ENCODE measurements at regions not wholly inside any gene's neighbourhood (a gene's known extent, or its start where the extent isn't known, plus 50 kb on each side); places are given as distances from the start of the nearest gene placed in this dataset.
"Not testable (repeated sequence)": the region's sequence is repeated elsewhere in the genome, so short reads cannot be mapped to it uniquely, and the experiment has no call there.

GRCh38 chr9:7536310-7536939 is 263.2 kb downstream of the DMAC1 start:
- DNase-seq, result peak; percentile 2

- no peak for DNase-seq
These were observed 265.2 kb downstream of the DMAC1 start for GRCh38 chr9:7534211-7534935.

- no peak for DNase-seq
These were observed 266.0 kb downstream of the DMAC1 start for GRCh38 chr9:7533376-7534090.

GRCh38 chr9:7523426-7524043 is 276.0 kb downstream of the DMAC1 start:
- DNase-seq, result no peak

GRCh38 chr9:7520396-7520795 is 279.2 kb downstream of the DMAC1 start:
- no peak for DNase-seq

- no peak for DNase-seq
These were observed 283.2 kb downstream of the DMAC1 start for GRCh38 chr9:7516376-7516775.

GRCh38 chr9:7510199-7510598 is 289.4 kb downstream of the DMAC1 start:
- no peak for DNase-seq

GRCh38 chr9:7509576-7510145 is 289.9 kb downstream of the DMAC1 start:
- no peak for DNase-seq

GRCh38 chr9:7508516-7508915 is 291.1 kb downstream of the DMAC1 start:
- DNase-seq, result no peak

- DNase-seq, result no peak
These were observed 291.9 kb downstream of the DMAC1 start for GRCh38 chr9:7507566-7508270.

- no peak for DNase-seq
These were observed 292.6 kb downstream of the DMAC1 start for GRCh38 chr9:7507026-7507425.

- peak; percentile 1 for DNase-seq
These were observed 299.1 kb downstream of the DMAC1 start for GRCh38 chr9:7500521-7500920.

GRCh38 chr9:7491641-7492040 is 307.9 kb downstream of the DMAC1 start:
- no peak for DNase-seq

GRCh38 chr9:7490317-7491108 is 309.1 kb downstream of the DMAC1 start:
- no peak for DNase-seq

GRCh38 chr9:7489036-7489435 is 310.5 kb downstream of the DMAC1 start:
- DNase-seq, result no peak

- not testable (repeated sequence) for DNase-seq
These were observed 315.6 kb downstream of the DMAC1 start for GRCh38 chr9:7484014-7484413.

- DNase-seq, result no peak
These were observed 318.0 kb downstream of the DMAC1 start for GRCh38 chr9:7481570-7481969.

GRCh38 chr9:7479300-7479699 is 320.3 kb downstream of the DMAC1 start:
- no peak for DNase-seq

GRCh38 chr9:7478646-7479045 is 320.9 kb downstream of the DMAC1 start:
- no peak for DNase-seq

GRCh38 chr9:7467186-7467585 is 332.4 kb downstream of the DMAC1 start:
- no peak for DNase-seq

- no peak for DNase-seq
These were observed 337.8 kb downstream of the DMAC1 start for GRCh38 chr9:7461791-7462190.

All from NCI-H2029 treated with DMSO at 0.1 percent for 48 hours (cell line).